ENCODE measurements at regions not wholly inside any gene's neighbourhood (a gene's known extent, or its start where the extent isn't known, plus 50 kb on each side); places are given as distances from the start of the nearest gene placed in this dataset.

GRCh38 chr15:54687628-54688027 lies 509.1 kb downstream of the RSL24D1 start:
- no peak for DNase-seq (ENCODE audit: low spot score)
- Histone ChIP-seq H3K27ac (no peak overlapping the region), H3K4me3 (no peak overlapping the region), H3K36me3 (no peaks in the 10 kb centered on the region), H3K4me1 (ENCODE audit: control insufficient read depth in 1 of 2, low read depth in 2 of 2) (no peaks in the 10 kb centered on the region), H3K27me3 (replicated peaks; ENCODE audit: insufficient read depth) (no peaks in the 10 kb centered on the region), H3K9me3 (no peaks in the 10 kb centered on the region)
- no peak for TF ChIP-seq CTCF (IDR thresholded peaks at IDR 0.05)
- ATAC-seq (ENCODE audit: insufficient number of reproducible peaks, low FRiP score, low read depth), result no peak

Measured in thoracic aorta (tissue), 2 donors.